Panc1 (cell line): ENCODE measurements at regions not wholly inside any gene's neighbourhood (a gene's known extent, or its start where the extent isn't known, plus 50 kb on each side); places are given as distances from the start of the nearest gene placed in this dataset.

Source experiments
- CTCF ChIP-seq: fragments of 450-650 bp; IDR thresholded peaks from 2 replicates; pipeline ENCODE4 v1.5.1; 2017; ENCODE audit warnings: mild to moderate bottlenecking
- SIN3A ChIP-seq: IDR thresholded peaks from 2 replicates; pipeline ENCODE4 v1.6.1; 2012; ENCODE audit warnings: low read depth, mild to moderate bottlenecking, low read length, moderate library complexity, borderline replicate concordance; ENCODE audit not compliant: insufficient read depth

GRCh38 chr6:23006656-23007055 is 437.3 kb downstream of the HDGFL1 start:
- TF ChIP-seq CTCF (no peak), SIN3A (no peak)
